Activated CD8-positive, alpha-beta memory T cell treated with anti-CD3 and anti-CD28 coated beads for 4 hours (primary cell): ENCODE measurements at regions not wholly inside any gene's neighbourhood (a gene's known extent, or its start where the extent isn't known, plus 50 kb on each side); places are given as distances from the start of the nearest gene placed in this dataset.

Experiments used
- DNase-seq, 2 donors: peaks; one replicate each; pipeline ENCODE4 v3.0.0-alpha.2; 2020; ENCODE audit warnings: low read depth in 2 of 2

- no peak for DNase-seq
These were observed 472.7 kb downstream of the TFAP2A start for GRCh38 chr6:9942131-9942530.

GRCh38 chr6:9938801-9939200 lies 476.1 kb downstream of the TFAP2A start:
- no peak for DNase-seq

- DNase-seq = no peak
These were observed 477.7 kb downstream of the TFAP2A start for GRCh38 chr6:9937031-9937763.

- DNase-seq = no peak
These were observed 478.3 kb downstream of the TFAP2A start for GRCh38 chr6:9936551-9936950.

- no peak for DNase-seq
These were observed 481.2 kb downstream of the TFAP2A start for GRCh38 chr6:9933677-9934076.

- DNase-seq = no peak
These were observed 487.6 kb downstream of the TFAP2A start for GRCh38 chr6:9927275-9927674.

- DNase-seq = no peak
These were observed 489.9 kb downstream of the TFAP2A start for GRCh38 chr6:9924971-9925370.

- DNase-seq = no peak
These were observed 493.5 kb downstream of the TFAP2A start for GRCh38 chr6:9921366-9921765.

GRCh38 chr6:9914951-9915350 lies 499.9 kb downstream of the TFAP2A start:
- DNase-seq = no peak

- no peak for DNase-seq
These were observed 513.5 kb downstream of the TFAP2A start for GRCh38 chr6:9901376-9901775.

- no peak for DNase-seq
These were observed 518.1 kb downstream of the TFAP2A start for GRCh38 chr6:9896806-9897205.

GRCh38 chr6:9890893-9891292 lies 524.0 kb downstream of the TFAP2A start:
- no peak for DNase-seq

GRCh38 chr6:9890469-9890868 lies 524.4 kb downstream of the TFAP2A start:
- DNase-seq = no peak

- no peak for DNase-seq
These were observed 536.3 kb downstream of the TFAP2A start for GRCh38 chr6:9878535-9878934.

GRCh38 chr6:9875605-9876353 lies 539.1 kb downstream of the TFAP2A start:
- no peak for DNase-seq

GRCh38 chr6:9862603-9863167 lies 552.2 kb downstream of the TFAP2A start:
- no peak for DNase-seq

GRCh38 chr6:9851541-9852380 lies 563.1 kb downstream of the TFAP2A start:
- DNase-seq = no peak

GRCh38 chr6:9851006-9851405 lies 563.9 kb downstream of the TFAP2A start:
- DNase-seq = no peak

GRCh38 chr6:9848094-9848493 lies 566.8 kb downstream of the TFAP2A start:
- no peak for DNase-seq

- DNase-seq = no peak
These were observed 572.8 kb downstream of the TFAP2A start for GRCh38 chr6:9841886-9842725.

- no peak for DNase-seq
These were observed 580.6 kb downstream of the TFAP2A start for GRCh38 chr6:9834233-9834632.
